ENCODE measurements at regions not wholly inside any gene's neighbourhood (a gene's known extent, or its start where the extent isn't known, plus 50 kb on each side); places are given as distances from the start of the nearest gene placed in this dataset.
"Not testable (repeated sequence)": the region's sequence is repeated elsewhere in the genome, so short reads cannot be mapped to it uniquely, and the experiment has no call there.

- no peak for TF ChIP-seq POLR2A (IDR thresholded peaks at IDR 0.05; ENCODE audit: low read depth, low read length)
- FAIRE-seq, result no peak
- DNase-seq (ENCODE audit: insufficient read length), result no peak
Observed at GRCh38 chrX:81979806-81980515, 778.1 kb downstream of the SH3BGRL start.

GRCh38 chrX:81987217-81987616 is 785.3 kb downstream of the SH3BGRL start:
- not testable (repeated sequence) for FAIRE-seq; DNase-seq (ENCODE audit: insufficient read length)

- no peak for TF ChIP-seq POLR2A (IDR thresholded peaks at IDR 0.05; ENCODE audit: low read depth, low read length)
- no peak for TF ChIP-seq TAF1 (IDR thresholded peaks at IDR 0.05; ENCODE audit: borderline replicate concordance, low read depth, low read length)
- TF ChIP-seq POLR2AphosphoS5 (IDR thresholded peaks at IDR 0.05; ENCODE audit: low read depth, low read length), result no peak
- FAIRE-seq, result no peak
Observed at GRCh38 chrX:81996166-81996565, 794.3 kb downstream of the SH3BGRL start.

GRCh38 chrX:82029571-82030218 is 827.8 kb downstream of the SH3BGRL start:
- FAIRE-seq, result no peak
- TF ChIP-seq TAF1 (IDR thresholded peaks at IDR 0.05; ENCODE audit: borderline replicate concordance, low read depth, low read length), result no peak
- TF ChIP-seq POLR2A (IDR thresholded peaks at IDR 0.05; ENCODE audit: low read depth, low read length), result no peak
- no peak for TF ChIP-seq POLR2AphosphoS5 (IDR thresholded peaks at IDR 0.05; ENCODE audit: low read depth, low read length)

More at GRCh38 chrX:81996166-81996565, 794.3 kb downstream of the SH3BGRL start:
- no peak for DNase-seq (ENCODE audit: insufficient read length)

GRCh38 chrX:82031250-82031649 is 829.3 kb downstream of the SH3BGRL start:
- DNase-seq (ENCODE audit: insufficient read length) (no peak), FAIRE-seq (no peak)
- TF ChIP-seq TAF1 (IDR thresholded peaks at IDR 0.05; ENCODE audit: borderline replicate concordance, low read depth, low read length) (no peak), POLR2AphosphoS5 (IDR thresholded peaks at IDR 0.05; ENCODE audit: low read depth, low read length) (no peak), POLR2A (IDR thresholded peaks at IDR 0.05; ENCODE audit: low read depth, low read length) (no peak)

More at GRCh38 chrX:82029571-82030218, 827.8 kb downstream of the SH3BGRL start:
- DNase-seq (ENCODE audit: insufficient read length), result no peak

- no peak for FAIRE-seq
- TF ChIP-seq POLR2AphosphoS5 (IDR thresholded peaks at IDR 0.05; ENCODE audit: low read depth, low read length) (no peak), TAF1 (IDR thresholded peaks at IDR 0.05; ENCODE audit: borderline replicate concordance, low read depth, low read length) (no peak), POLR2A (IDR thresholded peaks at IDR 0.05; ENCODE audit: low read depth, low read length) (no peak)
- no peak for DNase-seq (ENCODE audit: insufficient read length)
Observed at GRCh38 chrX:82038793-82039192, 836.9 kb downstream of the SH3BGRL start.

- no peak for FAIRE-seq
- no peak for TF ChIP-seq POLR2AphosphoS5 (IDR thresholded peaks at IDR 0.05; ENCODE audit: low read depth, low read length)
- no peak for TF ChIP-seq TAF1 (IDR thresholded peaks at IDR 0.05; ENCODE audit: borderline replicate concordance, low read depth, low read length)
- no peak for DNase-seq (ENCODE audit: insufficient read length)
Observed at GRCh38 chrX:82041034-82041433, 839.1 kb downstream of the SH3BGRL start.

GRCh38 chrX:82058728-82059127 is 856.8 kb downstream of the SH3BGRL start:
- TF ChIP-seq POLR2A (IDR thresholded peaks at IDR 0.05; ENCODE audit: low read depth, low read length), result no peak
- no peak for TF ChIP-seq TAF1 (IDR thresholded peaks at IDR 0.05; ENCODE audit: borderline replicate concordance, low read depth, low read length)
- no peak for TF ChIP-seq POLR2AphosphoS5 (IDR thresholded peaks at IDR 0.05; ENCODE audit: low read depth, low read length)
- no peak for DNase-seq (ENCODE audit: insufficient read length)
- FAIRE-seq, result no peak

GRCh38 chrX:82070948-82071347 is 869.0 kb downstream of the SH3BGRL start:
- TF ChIP-seq POLR2A (IDR thresholded peaks at IDR 0.05; ENCODE audit: low read depth, low read length) (no peak), TAF1 (IDR thresholded peaks at IDR 0.05; ENCODE audit: borderline replicate concordance, low read depth, low read length) (no peak), POLR2AphosphoS5 (IDR thresholded peaks at IDR 0.05; ENCODE audit: low read depth, low read length) (no peak)
- DNase-seq (ENCODE audit: insufficient read length), result no peak
- no peak for FAIRE-seq

GRCh38 chrX:82081027-82081426 is 879.1 kb downstream of the SH3BGRL start:
- TF ChIP-seq TAF1 (IDR thresholded peaks at IDR 0.05; ENCODE audit: borderline replicate concordance, low read depth, low read length), result no peak
- TF ChIP-seq POLR2AphosphoS5 (IDR thresholded peaks at IDR 0.05; ENCODE audit: low read depth, low read length), result no peak
- TF ChIP-seq POLR2A (IDR thresholded peaks at IDR 0.05; ENCODE audit: low read depth, low read length), result no peak
- FAIRE-seq, result no peak
- no peak for DNase-seq (ENCODE audit: insufficient read length)

GRCh38 chrX:82087699-82088098 is 885.8 kb downstream of the SH3BGRL start:
- DNase-seq (ENCODE audit: insufficient read length) (no peak), FAIRE-seq (no peak)
- no peak for TF ChIP-seq POLR2AphosphoS5 (IDR thresholded peaks at IDR 0.05; ENCODE audit: low read depth, low read length)
- no peak for TF ChIP-seq POLR2A (IDR thresholded peaks at IDR 0.05; ENCODE audit: low read depth, low read length)
- TF ChIP-seq TAF1 (IDR thresholded peaks at IDR 0.05; ENCODE audit: borderline replicate concordance, low read depth, low read length), result no peak

GRCh38 chrX:82092307-82092706 is 890.4 kb downstream of the SH3BGRL start:
- FAIRE-seq (no peak), DNase-seq (ENCODE audit: insufficient read length) (no peak)
- TF ChIP-seq TAF1 (IDR thresholded peaks at IDR 0.05; ENCODE audit: borderline replicate concordance, low read depth, low read length), result no peak
- no peak for TF ChIP-seq POLR2A (IDR thresholded peaks at IDR 0.05; ENCODE audit: low read depth, low read length)
- TF ChIP-seq POLR2AphosphoS5 (IDR thresholded peaks at IDR 0.05; ENCODE audit: low read depth, low read length), result no peak

All from GM12892 (cell line).